ENCODE measurements at regions not wholly inside any gene's neighbourhood (a gene's known extent, or its start where the extent isn't known, plus 50 kb on each side); places are given as distances from the start of the nearest gene placed in this dataset.

- no peak for TF ChIP-seq CTCF (IDR thresholded peaks at IDR 0.05)
- Histone ChIP-seq H3K4me3 (no peak overlapping the region), H3K9me3 (no peaks in the 10 kb centered on the region), H3K36me3 (no peaks in the 10 kb centered on the region), H3K4me1 (peaks cover 0 to 5% (median 0%) of the 10 kb centered on the region in 9 donors), H3K27ac (no peak overlapping the region), H3K27me3 (no peaks in the 10 kb centered on the region)
- DNase-seq (peak in 1 of 2 donors; percentile 19), ATAC-seq (peak; percentile 39 to 86 (median 63))
- 34 to 50% methylated on average over 5 of the region's 5 CpGs for WGBS, 2 donors
- intact Hi-C loops (cut with DNase I), result no loop called here
Measured at GRCh38 chr2:15041429-15041837, 408.9 kb downstream of the LRATD1 start.

DNA sequence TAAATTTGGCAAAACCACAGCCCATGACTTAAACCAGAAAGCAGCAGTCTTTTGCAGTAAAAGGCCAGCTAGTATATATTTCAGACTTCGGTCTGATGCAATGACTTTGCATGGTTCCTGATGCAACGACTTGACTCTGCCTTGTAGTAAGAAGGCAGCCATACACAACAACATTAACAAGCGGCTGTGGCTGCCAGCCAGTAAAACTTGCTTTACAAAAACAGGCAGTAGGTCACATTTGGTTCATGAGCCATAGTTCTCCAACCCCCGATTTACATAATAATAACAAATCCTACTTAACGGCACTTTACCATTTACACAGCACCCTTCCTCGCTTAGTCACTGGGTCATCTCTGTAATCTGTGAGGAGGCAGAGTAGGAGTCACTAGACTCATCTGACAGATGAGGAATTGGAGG lies 410.3 kb downstream of the LRATD1 start:
- Histone ChIP-seq H3K9me3 (no peaks in the 10 kb centered on the region), H3K27ac (no peak overlapping the region), H3K27me3 (no peaks in the 10 kb centered on the region), H3K36me3 (no peaks in the 10 kb centered on the region), H3K4me3 (no peak overlapping the region), H3K4me1 (peaks cover 0 to 5% (median 0%) of the 10 kb centered on the region in 9 donors)
- WGBS, 2 donors, result 83 to 86% methylated on average over 6 of the region's 6 CpGs
- DNase-seq (no peak), ATAC-seq (no peak)
- intact Hi-C loops (cut with DNase I), result no loop called here
- TF ChIP-seq CTCF (IDR thresholded peaks at IDR 0.05), result no peak

GRCh38 chr2:15043336-15044058 lies 411.0 kb downstream of the LRATD1 start:
- H3K4me1 ChIP-seq, result peaks cover 0 to 5% (median 0%) of the 10 kb centered on the region in 9 donors
- intact Hi-C loops (cut with DNase I), result no loop called here
- no peak for TF ChIP-seq CTCF (IDR thresholded peaks at IDR 0.05)
- H3K36me3 ChIP-seq, result no peaks in the 10 kb centered on the region
- H3K27ac ChIP-seq, result no peak overlapping the region
- WGBS, 2 donors, result 55 to 56% methylated on average over 4 of the region's 4 CpGs
- H3K4me3 ChIP-seq, result no peak overlapping the region
- no peak for ATAC-seq
- H3K27me3 ChIP-seq, result no peaks in the 10 kb centered on the region
- no peaks in the 10 kb centered on the region for H3K9me3 ChIP-seq
- DNase-seq, result no peak

DNA sequence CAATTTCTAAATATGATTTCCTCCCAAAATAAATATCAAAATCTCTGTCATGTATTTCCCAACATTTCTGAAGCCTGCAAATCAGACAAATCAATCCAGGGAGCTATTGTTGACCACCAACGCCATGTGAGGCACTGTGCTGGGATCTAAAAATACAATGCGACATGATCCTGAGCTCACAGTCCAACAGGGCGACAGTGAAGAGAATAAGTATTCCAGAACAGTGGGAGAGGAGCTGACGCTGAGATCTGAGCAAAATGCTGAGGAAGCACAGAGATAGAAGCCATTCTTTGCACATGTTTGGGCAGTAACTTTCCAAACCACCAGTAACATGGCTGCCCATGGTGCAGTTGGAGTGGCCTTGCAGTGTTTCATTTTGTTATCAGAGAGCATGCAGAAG lies 412.5 kb downstream of the LRATD1 start:
- no peaks in the 10 kb centered on the region for H3K36me3 ChIP-seq
- no peak for TF ChIP-seq CTCF (IDR thresholded peaks at IDR 0.05)
- H3K27ac ChIP-seq, result no peak overlapping the region
- H3K4me1 ChIP-seq, result peaks cover 0 to 5% (median 0%) of the 10 kb centered on the region in 9 donors
- intact Hi-C loops (cut with DNase I), result no loop called here
- no peaks in the 10 kb centered on the region for H3K9me3 ChIP-seq
- DNase-seq (no peak), ATAC-seq (no peak)
- no peak overlapping the region for H3K4me3 ChIP-seq
- H3K27me3 ChIP-seq, result no peaks in the 10 kb centered on the region
- 67 to 77% methylated on average over 4 of the region's 4 CpGs for WGBS, 2 donors
